ENCODE measurements at regions not wholly inside any gene's neighbourhood (a gene's known extent, or its start where the extent isn't known, plus 50 kb on each side); places are given as distances from the start of the nearest gene placed in this dataset.

DNA sequence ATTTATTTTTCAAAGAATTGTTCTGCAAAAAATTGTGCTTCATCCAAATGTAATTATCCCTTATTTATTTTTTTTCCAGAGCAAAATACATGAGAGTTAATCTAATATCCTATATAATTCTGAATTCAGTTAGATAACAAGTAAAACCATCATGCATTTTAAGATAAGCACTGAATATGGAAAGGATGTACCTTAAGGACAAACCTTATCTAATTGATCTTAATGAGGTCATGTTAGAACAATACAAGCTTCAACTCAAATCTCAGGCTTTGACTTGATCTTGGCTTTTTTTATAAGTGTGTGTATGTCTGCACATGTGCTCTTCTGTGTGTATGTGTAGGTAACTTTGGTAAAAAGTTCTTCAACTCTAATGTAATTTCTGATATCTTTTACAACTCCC, 1828.8 kb downstream of the PCDH9 start:
- ChIA-PET POLR2A (no interaction called here), CTCF (no interaction called here), RAD21 (ENCODE audit: low non-redundant PET in 1 of 2, low total read pairs in 2 of 2, uncharacterized antibody in 2 of 2, unreplicated experiment in 2 of 2) (no interaction called here)
- ATAC-seq (no peak), DNase-seq (ENCODE audit: low read depth, low spot score) (no peak)
- H3K27ac ChIP-seq (ENCODE audit: low read depth, low read length), result no peak overlapping the region
- no TSS peak for BruUV-seq (replicated peaks)
- H3K9me3 ChIP-seq (ENCODE audit: control insufficient read depth in 1 of 2, insufficient read depth in 1 of 2, low read depth in 1 of 2, low read length in 2 of 2), result no peaks in the 10 kb centered on the region
- no peaks in the 10 kb centered on the region for H3K4me1 ChIP-seq (ENCODE audit: control insufficient read depth in 1 of 2, insufficient read depth in 2 of 2, low read length in 2 of 2)
- no peaks in the 10 kb centered on the region for H4K20me1 ChIP-seq (ENCODE audit: insufficient read depth)
- H3K4me2 ChIP-seq (ENCODE audit: low read length), result no peak overlapping the region
- H3K79me2 ChIP-seq (ENCODE audit: insufficient read depth, low read length), result no peaks in the 10 kb centered on the region
- no peaks in the 10 kb centered on the region for H3K9me2 ChIP-seq (ENCODE audit: insufficient read depth)
- H3K27me3 ChIP-seq (ENCODE audit: insufficient read depth, low read length), result no peaks in the 10 kb centered on the region
- intact Hi-C loops (cut with micrococcal nuclease), result no loop called here
- TF ChIP-seq YY1 (IDR thresholded peaks at IDR 0.05; ENCODE audit: extremely low read depth, insufficient replicate concordance, low read depth, low read length), result no peak
- TF ChIP-seq EZH2 (IDR thresholded peaks at IDR 0.05), result no peak
- TF ChIP-seq TCF7L2 (IDR thresholded peaks at IDR 0.05; ENCODE audit: borderline replicate concordance, extremely low read depth, insufficient read depth, insufficient read length), result no peak
- no peak for TF ChIP-seq CBX3 (IDR thresholded peaks at IDR 0.05; ENCODE audit: low read depth)
- no peak for TF ChIP-seq EGR1 (IDR thresholded peaks at IDR 0.05; ENCODE audit: low read depth)
- TF ChIP-seq ZFX (IDR thresholded peaks at IDR 0.05), result no peak
- TF ChIP-seq SP1 (IDR thresholded peaks at IDR 0.05; ENCODE audit: low read depth), result no peak
- TF ChIP-seq, protein P1, sequence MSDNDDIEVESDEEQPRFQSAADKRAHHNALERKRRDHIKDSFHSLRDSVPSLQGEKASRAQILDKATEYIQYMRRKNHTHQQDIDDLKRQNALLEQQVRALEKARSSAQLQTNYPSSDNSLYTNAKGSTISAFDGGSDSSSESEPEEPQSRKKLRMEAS (IDR thresholded peaks at IDR 0.05), result no peak
- no peak for TF ChIP-seq JUND (IDR thresholded peaks at IDR 0.05)
- TF ChIP-seq, protein P2, sequence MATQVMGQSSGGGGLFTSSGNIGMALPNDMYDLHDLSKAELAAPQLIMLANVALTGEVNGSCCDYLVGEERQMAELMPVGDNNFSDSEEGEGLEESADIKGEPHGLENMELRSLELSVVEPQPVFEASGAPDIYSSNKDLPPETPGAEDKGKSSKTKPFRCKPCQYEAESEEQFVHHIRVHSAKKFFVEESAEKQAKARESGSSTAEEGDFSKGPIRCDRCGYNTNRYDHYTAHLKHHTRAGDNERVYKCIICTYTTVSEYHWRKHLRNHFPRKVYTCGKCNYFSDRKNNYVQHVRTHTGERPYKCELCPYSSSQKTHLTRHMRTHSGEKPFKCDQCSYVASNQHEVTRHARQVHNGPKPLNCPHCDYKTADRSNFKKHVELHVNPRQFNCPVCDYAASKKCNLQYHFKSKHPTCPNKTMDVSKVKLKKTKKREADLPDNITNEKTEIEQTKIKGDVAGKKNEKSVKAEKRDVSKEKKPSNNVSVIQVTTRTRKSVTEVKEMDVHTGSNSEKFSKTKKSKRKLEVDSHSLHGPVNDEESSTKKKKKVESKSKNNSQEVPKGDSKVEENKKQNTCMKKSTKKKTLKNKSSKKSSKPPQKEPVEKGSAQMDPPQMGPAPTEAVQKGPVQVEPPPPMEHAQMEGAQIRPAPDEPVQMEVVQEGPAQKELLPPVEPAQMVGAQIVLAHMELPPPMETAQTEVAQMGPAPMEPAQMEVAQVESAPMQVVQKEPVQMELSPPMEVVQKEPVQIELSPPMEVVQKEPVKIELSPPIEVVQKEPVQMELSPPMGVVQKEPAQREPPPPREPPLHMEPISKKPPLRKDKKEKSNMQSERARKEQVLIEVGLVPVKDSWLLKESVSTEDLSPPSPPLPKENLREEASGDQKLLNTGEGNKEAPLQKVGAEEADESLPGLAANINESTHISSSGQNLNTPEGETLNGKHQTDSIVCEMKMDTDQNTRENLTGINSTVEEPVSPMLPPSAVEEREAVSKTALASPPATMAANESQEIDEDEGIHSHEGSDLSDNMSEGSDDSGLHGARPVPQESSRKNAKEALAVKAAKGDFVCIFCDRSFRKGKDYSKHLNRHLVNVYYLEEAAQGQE (IDR thresholded peaks at IDR 0.05; ENCODE audit: low read depth), result no peak
- TF ChIP-seq, protein P3, sequence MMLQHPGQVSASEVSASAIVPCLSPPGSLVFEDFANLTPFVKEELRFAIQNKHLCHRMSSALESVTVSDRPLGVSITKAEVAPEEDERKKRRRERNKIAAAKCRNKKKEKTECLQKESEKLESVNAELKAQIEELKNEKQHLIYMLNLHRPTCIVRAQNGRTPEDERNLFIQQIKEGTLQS (IDR thresholded peaks at IDR 0.05), result no peak
- TF ChIP-seq ZNF274 (IDR thresholded peaks at IDR 0.05; ENCODE audit: low read depth, low read length), result no peak
- TF ChIP-seq, protein P4, sequence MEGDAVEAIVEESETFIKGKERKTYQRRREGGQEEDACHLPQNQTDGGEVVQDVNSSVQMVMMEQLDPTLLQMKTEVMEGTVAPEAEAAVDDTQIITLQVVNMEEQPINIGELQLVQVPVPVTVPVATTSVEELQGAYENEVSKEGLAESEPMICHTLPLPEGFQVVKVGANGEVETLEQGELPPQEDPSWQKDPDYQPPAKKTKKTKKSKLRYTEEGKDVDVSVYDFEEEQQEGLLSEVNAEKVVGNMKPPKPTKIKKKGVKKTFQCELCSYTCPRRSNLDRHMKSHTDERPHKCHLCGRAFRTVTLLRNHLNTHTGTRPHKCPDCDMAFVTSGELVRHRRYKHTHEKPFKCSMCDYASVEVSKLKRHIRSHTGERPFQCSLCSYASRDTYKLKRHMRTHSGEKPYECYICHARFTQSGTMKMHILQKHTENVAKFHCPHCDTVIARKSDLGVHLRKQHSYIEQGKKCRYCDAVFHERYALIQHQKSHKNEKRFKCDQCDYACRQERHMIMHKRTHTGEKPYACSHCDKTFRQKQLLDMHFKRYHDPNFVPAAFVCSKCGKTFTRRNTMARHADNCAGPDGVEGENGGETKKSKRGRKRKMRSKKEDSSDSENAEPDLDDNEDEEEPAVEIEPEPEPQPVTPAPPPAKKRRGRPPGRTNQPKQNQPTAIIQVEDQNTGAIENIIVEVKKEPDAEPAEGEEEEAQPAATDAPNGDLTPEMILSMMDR (IDR thresholded peaks at IDR 0.05 in 2 of 3, conservative IDR thresholded peaks at IDR 0.05 in 1 of 3; ENCODE audit: borderline replicate concordance in 1 of 3, insufficient read depth in 1 of 3, low read depth in 2 of 3, low read length in 2 of 3), result no peak
- no peak for TF ChIP-seq RAD21 (IDR thresholded peaks at IDR 0.05; ENCODE audit: low read depth)
- no peak for TF ChIP-seq POLR2A (IDR thresholded peaks at IDR 0.05; ENCODE audit: borderline replicate concordance, extremely low read depth, insufficient read depth, insufficient read length)
- no peak for TF ChIP-seq SRF (IDR thresholded peaks at IDR 0.05; ENCODE audit: low read depth)
- TF ChIP-seq, protein P5, sequence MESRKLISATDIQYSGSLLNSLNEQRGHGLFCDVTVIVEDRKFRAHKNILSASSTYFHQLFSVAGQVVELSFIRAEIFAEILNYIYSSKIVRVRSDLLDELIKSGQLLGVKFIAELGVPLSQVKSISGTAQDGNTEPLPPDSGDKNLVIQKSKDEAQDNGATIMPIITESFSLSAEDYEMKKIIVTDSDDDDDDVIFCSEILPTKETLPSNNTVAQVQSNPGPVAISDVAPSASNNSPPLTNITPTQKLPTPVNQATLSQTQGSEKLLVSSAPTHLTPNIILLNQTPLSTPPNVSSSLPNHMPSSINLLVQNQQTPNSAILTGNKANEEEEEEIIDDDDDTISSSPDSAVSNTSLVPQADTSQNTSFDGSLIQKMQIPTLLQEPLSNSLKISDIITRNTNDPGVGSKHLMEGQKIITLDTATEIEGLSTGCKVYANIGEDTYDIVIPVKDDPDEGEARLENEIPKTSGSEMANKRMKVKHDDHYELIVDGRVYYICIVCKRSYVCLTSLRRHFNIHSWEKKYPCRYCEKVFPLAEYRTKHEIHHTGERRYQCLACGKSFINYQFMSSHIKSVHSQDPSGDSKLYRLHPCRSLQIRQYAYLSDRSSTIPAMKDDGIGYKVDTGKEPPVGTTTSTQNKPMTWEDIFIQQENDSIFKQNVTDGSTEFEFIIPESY (IDR thresholded peaks at IDR 0.05; ENCODE audit: extremely low read depth, insufficient replicate concordance, low read length), result no peak
- TF ChIP-seq EZH2phosphoT487 (IDR thresholded peaks at IDR 0.05; ENCODE audit: borderline replicate concordance), result no peak
- no peak for TF ChIP-seq POLR2AphosphoS5 (IDR thresholded peaks at IDR 0.05; ENCODE audit: low read depth, low read length)
- no peak for TF ChIP-seq SIN3A (IDR thresholded peaks at IDR 0.05; ENCODE audit: low read depth)
- H3K4me3 ChIP-seq (replicated peaks in 1 of 2; ENCODE audit: low read depth in 1 of 2, low read length in 2 of 2), result no peak overlapping the region
- no peak overlapping the region for H2AFZ ChIP-seq (ENCODE audit: low read depth, low read length, poor library complexity, severe bottlenecking)
- no peaks in the 10 kb centered on the region for H3K36me3 ChIP-seq (ENCODE audit: control insufficient read depth in 1 of 2, insufficient read depth in 2 of 2, low read length in 2 of 2)
- no peak overlapping the region for H3K9ac ChIP-seq (ENCODE audit: low read length)

All from HCT116 (cell line).